ENCODE measurements at regions not wholly inside any gene's neighbourhood (a gene's known extent, or its start where the extent isn't known, plus 50 kb on each side); places are given as distances from the start of the nearest gene placed in this dataset.

DNA sequence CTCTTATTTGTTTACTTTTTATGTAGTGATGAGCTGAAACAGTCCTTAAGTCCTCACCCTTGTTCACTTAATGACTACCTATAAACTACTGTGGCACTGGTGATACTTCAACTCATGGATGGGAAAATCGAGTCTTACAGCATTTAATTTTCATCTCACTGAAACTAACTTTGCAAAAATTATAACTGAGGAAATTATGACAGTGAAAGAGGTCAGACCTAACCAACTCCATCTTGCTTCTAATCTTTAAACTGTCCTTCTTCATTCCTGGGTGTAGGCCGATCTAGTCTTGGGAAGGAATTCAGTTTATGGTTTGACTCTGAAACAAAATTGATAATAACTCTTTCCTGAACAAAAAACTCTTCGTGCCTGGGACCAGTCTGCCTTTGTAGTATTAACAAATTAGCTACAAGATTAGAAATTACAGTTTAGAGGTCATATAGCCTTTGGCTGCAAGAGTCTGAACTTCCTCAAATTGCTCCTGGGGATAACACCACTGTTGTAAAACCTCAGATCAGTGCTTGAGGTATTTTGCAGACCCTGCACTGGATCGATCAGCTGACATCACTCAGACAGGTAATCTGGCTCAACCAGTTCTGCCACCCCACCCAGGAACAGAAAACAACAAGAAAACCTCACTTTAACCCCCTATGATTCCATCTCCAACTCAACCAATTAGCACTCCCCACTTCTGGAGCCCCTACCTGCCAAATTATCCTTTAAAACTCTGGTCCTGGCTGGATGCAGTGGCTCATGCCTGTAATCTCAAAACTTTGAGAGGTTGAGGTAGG, 995.7 kb upstream of the PRKX start:
- peak; percentile 79 for DNase-seq (ENCODE audit: low read depth, low spot score)

DNA sequence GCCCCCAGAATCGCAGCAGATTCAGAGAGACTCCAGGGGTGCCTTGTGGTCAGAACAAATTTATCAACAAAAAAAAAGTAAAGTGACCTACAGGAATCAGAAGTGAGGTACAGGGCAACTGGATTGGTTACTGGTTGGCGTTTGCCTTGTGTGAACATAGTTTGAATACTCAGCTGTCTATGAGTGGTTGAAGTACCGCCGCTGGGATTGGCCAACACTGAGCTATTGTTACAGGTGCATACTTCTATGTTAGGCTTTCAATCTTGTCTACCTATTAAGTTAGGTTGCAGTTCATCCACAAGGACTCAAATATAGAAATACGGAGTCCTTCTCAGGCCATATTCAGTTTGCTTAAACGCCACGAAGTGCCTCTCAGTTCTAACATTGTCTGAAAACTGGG, 993.5 kb upstream of the PRKX start:
- DNase-seq (ENCODE audit: low read depth, low spot score): no peak

DNA sequence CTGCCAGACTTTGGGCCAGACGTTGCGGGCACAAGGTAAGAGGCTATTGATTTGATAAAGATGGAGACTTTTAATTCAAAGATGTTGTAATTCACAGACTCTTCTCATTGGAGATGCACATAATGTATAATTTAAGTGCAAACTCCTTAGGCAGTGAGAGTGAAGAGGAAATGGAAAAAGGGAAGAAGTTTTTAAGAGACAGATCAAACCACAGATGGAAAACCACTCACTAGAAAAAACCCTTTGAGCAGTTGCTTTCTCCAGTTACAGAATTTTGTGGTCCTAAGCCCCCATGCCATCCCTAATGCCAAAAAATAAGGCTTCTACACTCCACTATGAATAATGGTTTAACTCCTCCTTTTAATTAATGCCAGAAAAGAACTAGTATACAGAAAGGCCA, 977.1 kb upstream of the PRKX start:
- no peak for DNase-seq (ENCODE audit: low read depth, low spot score)

DNA sequence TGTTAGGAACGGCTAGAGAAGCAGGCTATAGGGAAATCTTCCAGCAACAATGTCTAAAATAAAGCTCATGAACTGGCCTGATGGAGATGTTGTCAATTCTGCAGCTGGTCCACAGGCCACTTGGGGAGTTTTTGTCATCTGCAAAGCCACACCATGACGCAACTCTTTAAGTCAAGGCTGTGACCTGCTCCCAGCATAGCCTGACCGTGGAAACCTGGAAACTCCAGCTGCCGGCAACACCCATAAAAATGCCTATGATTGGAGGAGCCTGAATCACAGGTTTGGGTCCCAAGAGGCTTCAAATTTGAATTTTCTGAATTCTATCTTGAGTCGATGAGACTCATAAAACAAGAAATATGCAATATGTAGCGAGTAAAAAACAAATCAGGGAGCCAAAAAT, 969.2 kb upstream of the PRKX start:
- no peak for DNase-seq (ENCODE audit: low read depth, low spot score)

DNA sequence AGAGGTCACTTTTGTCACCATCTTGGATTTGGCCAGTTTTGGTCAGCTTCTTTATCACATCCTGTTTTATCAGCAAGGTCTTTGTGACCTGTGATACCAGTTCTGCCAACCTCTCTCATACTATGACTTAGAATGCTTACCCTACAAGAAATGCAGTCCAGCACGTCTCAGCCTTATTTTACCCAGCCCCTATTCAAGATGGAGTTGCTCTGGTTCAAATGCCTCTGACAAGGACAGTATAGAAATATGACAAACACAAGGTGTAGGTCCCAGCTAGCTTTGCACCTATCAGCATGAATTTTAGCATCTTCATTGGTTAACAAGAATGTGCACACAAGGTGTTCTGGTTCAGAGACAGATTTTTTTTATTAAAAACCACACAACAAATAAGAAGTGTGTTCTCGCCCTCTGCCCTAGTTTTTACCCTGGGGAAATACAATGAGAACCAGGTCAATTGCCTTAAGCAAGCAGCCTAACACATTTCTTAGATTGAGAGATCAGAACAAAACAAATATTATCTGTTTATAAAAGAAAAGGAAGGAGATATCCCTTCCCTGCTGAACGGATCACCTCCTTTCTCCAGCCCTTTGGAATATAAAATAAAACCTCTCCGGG, 962.3 kb upstream of the PRKX start:
- DNase-seq (ENCODE audit: low read depth, low spot score): no peak

DNA sequence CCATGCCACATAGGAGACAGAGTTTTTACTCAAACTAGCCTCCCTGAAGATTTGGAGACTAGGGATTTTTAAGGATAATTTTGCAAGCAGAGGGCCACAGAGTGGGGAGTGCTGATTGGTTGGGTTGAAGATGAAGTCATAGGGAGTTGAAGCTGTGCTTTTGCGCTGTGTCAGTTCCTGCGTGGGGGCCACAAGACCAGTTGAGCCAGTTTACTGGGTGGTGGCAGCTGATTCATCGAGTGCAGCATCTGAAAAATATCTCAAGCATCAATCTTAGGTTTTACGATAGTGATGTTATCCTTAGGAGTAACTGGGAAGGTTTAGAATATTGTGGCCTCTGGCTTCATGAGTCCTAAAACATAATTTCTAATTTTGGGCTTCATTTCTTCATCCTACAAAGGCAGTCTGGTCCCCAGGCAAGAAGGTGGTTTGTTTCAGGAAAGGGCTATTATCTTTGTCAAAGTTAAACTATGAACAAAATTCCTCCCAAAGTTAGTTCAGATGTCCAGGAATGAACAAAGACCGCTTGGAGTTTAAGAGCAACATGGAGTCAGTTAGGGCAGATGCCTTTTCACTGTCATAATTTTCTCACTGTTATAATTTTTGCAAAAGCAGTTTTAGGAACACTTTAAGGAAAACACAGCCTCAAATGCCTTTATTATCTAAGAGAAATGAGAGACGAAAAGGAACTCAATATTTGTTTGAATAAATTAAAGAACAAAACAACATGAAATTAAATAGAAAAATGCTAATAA, 960.8 kb upstream of the PRKX start:
- DNase-seq (ENCODE audit: low read depth, low spot score): no peak

DNA sequence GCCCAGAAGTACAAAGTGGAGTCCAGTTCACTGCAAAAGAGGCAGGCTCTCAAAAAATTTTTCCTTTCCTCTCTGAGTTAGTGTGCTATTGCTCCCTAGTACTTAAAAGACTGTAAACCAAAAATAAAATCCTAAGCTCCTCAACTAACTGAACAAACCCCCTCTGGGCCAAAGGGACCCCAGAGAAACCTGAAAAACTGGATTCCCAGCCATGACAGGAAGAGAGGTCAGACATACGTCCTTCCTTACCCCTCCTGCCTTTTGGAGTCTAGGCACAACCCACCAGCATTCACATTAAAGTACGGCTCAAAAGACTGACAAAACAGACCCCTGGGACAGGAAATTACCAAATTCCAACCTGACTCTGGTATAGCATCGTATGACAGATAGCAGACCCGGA, 957.9 kb upstream of the PRKX start:
- peak; percentile 67 for DNase-seq (ENCODE audit: low read depth, low spot score)

DNA sequence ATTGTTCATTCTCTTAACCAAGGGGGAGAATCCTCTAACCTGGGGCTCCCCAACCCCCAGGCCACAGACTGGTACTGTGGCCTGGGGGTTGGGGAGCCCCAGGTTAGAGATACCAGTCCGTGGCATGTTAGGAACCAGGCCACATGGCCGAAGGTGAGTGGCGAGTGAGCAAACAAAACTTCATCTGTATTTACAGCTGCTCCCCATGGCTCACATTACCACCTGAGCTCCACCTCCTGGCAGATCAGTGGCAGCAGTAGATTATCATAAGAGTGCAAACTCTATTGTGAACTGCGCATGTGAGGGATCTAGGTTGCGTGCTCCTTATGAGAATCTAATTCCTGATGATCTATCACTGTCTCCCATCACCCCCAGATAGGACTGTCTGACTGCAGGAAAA, 957.2 kb upstream of the PRKX start:
- no peak for DNase-seq (ENCODE audit: low read depth, low spot score)

DNA sequence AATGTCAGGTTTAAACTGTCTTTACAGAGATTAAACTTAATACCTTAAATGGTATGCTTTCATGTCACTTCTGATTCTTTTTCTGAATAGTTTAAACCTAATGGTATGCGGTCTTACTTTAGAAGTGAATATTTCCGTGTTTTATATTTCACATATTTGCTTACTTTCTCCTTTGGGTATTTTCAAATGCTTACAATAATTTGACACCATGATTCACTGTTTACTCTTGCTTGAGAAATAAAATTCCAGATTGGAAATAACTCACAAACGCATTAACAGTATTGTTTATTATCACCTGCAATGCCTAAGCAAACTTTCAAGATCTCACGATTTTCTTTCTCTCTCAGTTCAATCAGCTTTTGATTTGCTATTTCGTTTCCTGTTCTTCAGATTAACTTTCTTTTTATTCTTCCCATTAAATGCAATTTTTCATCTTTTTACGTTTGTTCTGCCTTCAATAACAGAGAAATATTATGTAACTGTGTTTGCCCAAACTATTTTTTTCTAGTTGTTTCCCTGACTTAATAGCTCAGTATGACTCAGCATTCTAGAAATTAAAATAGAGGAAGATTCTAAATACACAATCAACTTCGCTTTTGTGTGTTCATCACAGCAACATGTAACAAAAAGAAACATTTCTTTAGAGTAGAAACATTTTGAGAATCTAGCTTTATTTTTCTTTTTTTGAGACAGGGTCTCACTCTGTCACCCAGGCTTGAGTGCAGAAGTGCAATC, 955.5 kb upstream of the PRKX start:
- no peak for DNase-seq (ENCODE audit: low read depth, low spot score)

DNA sequence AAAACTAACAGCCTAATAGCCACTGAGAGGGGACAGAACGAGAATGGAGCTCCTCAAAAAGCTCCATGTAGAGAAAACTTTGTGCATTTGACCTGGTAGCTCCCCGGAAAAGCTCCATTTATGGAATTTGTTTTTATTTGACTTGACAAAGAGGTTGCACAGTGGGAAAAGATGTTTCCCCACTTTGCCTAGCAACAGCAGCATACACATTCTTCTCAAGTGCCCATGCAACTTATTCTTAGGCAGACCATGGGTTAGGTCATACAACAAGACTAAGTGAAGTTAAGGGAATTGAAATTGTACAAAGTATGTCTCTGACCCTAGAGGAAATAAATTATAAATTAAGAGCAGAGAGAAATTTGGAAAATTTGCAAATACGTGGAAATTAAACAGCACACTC, 949.6 kb upstream of the PRKX start:
- no peak for DNase-seq (ENCODE audit: low read depth, low spot score)

DNA sequence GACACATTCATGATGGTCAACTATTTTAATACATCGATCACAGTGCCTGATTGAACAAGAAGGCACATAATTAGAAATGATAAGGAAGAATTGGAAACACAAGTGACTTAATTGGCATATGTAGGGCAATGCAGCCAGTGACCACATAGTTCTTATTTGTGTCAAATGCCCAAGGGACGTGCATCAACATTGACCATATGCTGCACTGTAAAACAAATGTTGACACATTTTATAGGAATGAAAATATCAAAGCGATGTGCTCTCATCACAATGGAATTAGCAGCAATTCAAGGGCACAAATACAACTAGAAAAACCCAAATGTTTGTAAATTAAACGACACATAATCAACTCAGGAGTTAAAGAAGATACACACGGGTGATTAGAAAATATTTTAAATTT, 948.3 kb upstream of the PRKX start:
- DNase-seq (ENCODE audit: low read depth, low spot score): no peak

DNA sequence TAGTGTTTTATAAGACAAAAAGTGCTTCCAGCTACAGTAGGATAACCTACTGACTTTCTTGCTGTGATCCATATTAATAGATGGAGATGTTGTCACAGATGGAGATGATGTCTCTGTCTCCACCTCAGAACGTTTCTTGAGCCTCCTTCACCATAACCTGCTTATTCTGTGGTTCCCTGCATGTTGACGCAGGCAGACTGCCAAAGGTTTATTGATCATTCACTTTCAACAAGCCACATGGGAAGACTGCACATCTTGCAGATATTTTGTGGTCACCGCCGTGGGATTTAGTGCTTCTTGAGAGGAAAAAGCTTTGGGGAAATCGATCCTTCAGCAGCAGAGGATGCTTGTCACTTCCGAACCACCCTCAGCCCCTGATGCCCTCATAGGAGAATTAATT, 943.0 kb upstream of the PRKX start:
- DNase-seq (ENCODE audit: low read depth, low spot score): no peak

DNA sequence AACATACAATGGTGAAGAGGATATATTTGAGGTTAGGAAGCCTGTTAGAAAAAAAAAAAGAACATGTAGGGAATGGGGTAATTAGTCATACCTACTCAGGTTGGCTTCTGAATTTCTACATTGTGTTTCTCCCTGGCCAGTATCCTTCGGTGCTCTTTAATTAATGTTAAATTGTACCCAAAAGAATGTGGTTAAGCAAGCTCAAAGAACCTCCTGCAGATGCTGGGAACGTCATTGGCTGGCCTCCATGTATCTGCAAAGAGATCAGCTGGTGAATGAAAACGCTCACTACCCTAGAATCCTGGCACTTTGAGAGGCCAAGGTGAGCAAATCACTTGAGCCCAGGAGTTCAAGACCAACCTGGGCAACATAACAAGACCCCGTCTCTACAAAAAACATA, 942.3 kb upstream of the PRKX start:
- peak; percentile 7 for DNase-seq (ENCODE audit: low read depth, low spot score)

DNA sequence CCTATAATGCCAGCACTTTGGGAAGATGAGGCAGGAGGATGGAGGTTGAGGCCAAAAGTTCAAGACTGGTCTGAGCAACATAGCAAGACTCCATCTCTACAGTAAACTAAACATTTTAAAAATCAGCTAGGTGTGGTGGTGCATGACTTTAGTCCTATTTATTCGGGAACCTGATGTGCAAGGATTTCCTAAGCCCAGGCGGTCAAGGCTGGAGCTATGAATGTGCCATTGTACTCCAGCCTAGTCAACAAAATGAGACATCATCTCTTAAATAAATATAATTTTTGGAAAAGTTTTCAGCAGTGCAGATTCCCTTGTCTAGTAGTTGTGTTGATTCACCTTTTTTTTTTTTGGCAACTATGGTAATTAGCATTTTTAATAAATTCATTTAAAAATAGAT, 928.7 kb upstream of the PRKX start:
- no peak for DNase-seq (ENCODE audit: low read depth, low spot score)

DNA sequence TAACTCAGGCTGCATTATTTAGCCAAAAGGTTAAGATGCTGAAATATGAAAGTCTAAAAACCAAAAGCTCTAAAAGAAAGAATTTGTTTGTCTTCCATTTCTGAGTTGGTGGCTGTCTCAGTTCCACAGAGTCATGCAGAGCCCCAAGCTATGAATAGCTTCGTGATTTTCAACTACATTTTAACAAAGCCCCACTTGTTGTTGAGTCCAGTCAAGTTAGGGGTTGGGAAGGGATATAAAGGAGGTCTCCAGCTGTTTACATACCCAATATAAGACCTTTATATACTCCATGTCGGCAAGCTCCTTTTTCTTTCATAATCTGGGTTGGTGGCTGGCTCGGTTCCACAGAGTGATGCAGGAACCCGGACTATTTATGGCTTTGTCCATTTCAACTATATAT, 924.6 kb upstream of the PRKX start:
- DNase-seq (ENCODE audit: low read depth, low spot score): no peak

DNA sequence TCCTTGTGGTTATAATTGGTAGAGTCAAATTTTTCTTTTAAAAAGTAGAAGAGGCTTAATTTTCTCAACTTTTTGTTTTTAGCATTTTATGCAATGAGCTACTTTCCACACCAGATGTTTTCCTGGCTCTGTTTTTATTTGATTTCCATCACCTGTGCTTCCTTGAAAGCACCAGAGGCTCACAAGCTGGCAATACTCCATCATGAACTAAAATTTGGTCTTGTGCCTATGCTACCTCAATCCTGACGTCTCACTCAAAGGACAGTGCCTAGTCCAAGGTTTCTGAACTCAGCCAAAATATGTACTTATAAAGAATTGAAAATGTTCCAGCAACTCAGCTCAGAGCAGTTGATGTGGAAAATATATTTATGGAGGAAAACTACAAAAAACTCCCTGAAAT, 914.0 kb upstream of the PRKX start:
- DNase-seq (ENCODE audit: low read depth, low spot score): no peak

DNA sequence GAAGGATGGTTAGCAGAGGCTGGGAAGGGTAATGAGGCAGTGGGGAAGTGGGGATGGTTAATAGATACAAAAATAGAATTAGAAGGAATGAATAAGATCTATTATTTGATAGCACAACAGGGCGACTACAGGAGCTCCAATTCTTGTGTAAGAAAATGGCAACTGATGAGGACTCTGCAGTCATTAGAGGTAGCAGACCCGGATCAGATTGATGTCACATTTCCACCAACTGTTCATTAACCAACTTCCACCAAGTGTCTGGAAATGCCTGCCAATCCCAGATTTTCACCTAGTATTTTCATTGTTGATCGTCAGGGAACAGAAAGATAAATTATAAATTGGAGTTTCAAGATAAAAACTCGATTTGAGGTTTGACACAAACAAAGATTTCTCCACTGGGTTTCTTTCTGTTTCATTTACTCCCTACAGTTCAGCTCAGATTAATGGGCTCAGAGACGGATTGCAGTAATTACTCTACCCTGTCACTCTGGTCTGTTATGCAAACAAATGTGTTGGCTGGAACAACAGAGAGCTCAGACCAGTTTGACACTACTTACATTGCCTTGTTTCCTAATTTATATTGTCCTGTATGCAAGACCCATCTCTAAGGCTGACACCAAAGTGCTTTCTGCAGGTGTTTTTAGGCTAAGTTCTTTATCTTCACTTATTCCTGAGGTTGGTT, 909.2 kb upstream of the PRKX start:
- peak; percentile 9 for DNase-seq (ENCODE audit: low read depth, low spot score)

DNA sequence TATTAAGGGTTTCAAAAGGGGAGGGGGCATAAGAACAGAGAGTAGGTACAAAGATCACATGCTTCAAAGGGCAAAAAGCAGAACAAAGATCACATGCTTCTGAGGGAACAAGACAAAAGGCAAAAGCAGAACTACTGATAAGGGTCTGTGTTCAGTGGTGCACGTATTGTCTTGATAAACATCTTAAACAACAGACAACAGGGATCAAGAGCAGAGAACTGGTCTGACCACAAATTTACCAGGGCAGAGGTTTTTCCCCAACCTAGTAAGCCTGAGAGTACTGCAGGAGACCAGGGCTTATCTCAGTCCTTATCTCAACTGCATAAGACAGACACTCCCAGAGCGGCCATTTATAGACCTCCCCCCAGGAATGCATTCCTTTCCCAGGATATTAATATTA, 900.2 kb upstream of the PRKX start:
- DNase-seq (ENCODE audit: low read depth, low spot score): peak; percentile 3

DNA sequence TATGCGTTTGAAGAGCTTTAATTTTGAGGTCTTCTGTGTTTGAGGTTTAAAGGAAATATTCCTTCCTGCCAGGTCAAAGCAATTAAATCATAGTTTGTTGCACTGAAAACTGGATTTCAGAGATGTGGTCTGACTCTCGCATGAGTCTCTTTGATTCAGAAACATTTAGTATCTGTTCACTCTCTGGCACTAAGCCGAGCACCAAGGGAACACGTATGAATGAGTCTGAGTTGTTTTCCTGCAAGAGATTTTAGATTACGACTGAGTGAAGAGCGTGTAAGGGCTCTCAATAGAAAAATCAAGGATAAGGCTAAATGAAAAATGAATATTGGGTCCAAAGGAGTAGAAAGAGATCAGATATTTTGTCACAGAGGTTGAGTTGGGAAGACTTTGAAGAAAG, 875.4 kb upstream of the PRKX start:
- no peak for DNase-seq (ENCODE audit: low read depth, low spot score)

DNA sequence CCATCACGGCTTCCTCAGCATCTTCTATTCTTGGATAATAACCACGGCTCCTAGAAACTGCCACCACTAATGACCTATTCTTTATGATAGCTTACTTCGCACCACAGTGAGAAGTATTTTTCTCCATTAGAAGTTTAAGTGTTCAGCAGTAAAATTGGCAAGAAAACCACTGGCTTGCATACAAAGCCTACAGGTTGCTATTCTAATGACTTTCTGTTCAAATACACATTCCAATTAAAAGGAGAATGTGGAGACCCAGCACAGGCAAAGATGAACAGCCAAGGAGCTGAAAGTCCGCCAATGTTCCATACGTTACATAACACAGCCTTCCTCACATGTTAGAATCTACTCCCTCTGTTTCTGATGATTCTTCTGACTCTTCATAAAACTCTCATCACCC, 875.0 kb upstream of the PRKX start:
- no peak for DNase-seq (ENCODE audit: low read depth, low spot score)

DNA sequence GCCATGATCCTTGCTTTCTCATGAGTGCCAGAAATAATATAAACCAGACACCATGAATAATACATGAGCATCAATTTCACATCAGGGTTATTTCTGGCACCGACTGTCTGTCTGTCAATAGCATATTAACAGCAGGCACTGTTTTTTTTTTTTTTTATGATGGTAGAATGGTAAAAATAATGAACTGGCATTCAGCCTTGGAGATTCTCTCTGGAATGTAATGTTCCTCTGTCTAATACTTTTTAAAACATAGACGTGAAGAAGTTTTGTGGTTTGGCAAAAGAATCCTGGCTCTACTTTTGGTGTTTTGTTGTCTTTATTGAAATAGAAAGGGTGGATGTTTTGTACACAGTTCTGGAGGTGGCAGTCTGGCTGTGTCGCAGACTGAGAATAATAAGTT, 874.6 kb upstream of the PRKX start:
- DNase-seq (ENCODE audit: low read depth, low spot score): no peak

DNA sequence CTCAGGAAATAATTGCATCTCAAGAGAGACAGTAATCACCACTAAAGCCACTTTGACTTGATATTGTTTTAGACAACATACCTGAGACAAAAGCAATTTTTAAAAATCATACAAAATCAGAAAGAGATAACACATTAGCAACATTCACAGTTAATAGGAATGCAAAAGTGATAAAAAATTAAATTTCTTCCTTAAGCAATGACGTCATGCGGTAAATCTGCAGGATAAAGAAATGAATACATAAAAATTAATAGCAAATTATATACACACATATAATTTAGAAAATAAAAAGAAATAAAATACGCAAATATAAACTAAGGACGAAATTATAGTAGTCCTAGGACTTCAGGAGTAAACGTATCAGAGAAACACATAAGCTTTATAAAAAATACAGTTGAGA, 866.5 kb upstream of the PRKX start:
- no peak for DNase-seq (ENCODE audit: low read depth, low spot score)
